ENCODE measurements at regions not wholly inside any gene's neighbourhood (a gene's known extent, or its start where the extent isn't known, plus 50 kb on each side); places are given as distances from the start of the nearest gene placed in this dataset.

DNA sequence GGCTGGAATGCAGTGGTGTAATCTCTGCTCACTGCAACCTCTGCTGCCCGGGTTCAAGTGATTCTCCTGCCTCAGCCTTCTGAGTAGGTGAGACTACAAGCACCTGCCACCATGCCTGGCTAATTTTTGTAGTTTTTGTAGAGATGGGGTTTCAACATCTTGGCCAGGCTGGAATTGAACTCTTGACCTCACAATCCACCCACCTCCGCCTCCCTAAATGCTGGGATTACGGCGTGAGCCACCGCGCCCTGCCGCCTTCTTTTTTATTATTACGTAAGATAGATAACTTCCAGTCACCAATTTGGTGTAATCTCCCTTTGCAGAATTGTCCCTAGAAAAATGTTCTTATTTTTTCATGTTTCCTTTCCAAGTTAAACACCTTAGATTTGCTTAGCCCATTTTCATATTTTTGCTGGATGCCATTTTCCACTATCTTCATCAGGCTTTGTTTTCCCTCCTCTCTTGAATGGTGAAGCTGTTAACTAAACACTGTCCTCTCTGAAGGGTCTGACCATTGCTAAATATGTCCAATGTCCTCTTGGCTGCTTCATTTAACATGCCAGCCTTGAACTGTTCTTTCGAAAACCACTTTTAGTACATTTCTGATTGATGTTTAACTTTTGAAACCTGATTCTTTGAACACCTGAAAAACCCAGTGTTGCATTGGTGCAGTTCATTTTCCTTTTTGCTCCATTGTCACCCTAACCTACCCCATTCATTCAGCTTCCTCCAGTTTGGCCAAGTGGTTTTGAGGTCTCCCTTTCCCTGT lies 135.1 kb upstream of the PIK3R1 start:
- Mint-ChIP-seq H3K9me3 (peaks cover 2% of the 10 kb centered on the region), H3K36me3 (ENCODE audit: low read depth) (no peaks in the 10 kb centered on the region), H3K27me3 (peaks cover 6% of the 10 kb centered on the region), H3K4me1 (ENCODE audit: low read depth) (no peaks in the 10 kb centered on the region), H3K27ac (no peak overlapping the region), H3K4me3 (no peak overlapping the region)
- ATAC-seq (ENCODE audit: poor library complexity) (no peak), DNase-seq (no peak)
- Histone ChIP-seq H3K27ac (ENCODE audit: low read depth in 1 of 2, low read length in 2 of 2) (no peak overlapping the region), H3K9me3 (ENCODE audit: control insufficient read depth in 1 of 2, insufficient read depth in 1 of 2, low read length in 2 of 2) (no peaks in the 10 kb centered on the region), H3K4me1 (ENCODE audit: insufficient read depth, low read length) (no peaks in the 10 kb centered on the region), H3K27me3 (ENCODE audit: control insufficient read depth in 1 of 2, insufficient read depth in 2 of 2, low read length in 2 of 2) (no peaks in the 10 kb centered on the region), H3K4me3 (ENCODE audit: low read length) (no peak overlapping the region), H3K36me3 (ENCODE audit: insufficient read depth, low read length) (no peaks in the 10 kb centered on the region)
- TF ChIP-seq, protein P1, sequence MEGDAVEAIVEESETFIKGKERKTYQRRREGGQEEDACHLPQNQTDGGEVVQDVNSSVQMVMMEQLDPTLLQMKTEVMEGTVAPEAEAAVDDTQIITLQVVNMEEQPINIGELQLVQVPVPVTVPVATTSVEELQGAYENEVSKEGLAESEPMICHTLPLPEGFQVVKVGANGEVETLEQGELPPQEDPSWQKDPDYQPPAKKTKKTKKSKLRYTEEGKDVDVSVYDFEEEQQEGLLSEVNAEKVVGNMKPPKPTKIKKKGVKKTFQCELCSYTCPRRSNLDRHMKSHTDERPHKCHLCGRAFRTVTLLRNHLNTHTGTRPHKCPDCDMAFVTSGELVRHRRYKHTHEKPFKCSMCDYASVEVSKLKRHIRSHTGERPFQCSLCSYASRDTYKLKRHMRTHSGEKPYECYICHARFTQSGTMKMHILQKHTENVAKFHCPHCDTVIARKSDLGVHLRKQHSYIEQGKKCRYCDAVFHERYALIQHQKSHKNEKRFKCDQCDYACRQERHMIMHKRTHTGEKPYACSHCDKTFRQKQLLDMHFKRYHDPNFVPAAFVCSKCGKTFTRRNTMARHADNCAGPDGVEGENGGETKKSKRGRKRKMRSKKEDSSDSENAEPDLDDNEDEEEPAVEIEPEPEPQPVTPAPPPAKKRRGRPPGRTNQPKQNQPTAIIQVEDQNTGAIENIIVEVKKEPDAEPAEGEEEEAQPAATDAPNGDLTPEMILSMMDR (IDR thresholded peaks at IDR 0.05) = no peak
- ChIA-PET POLR2A (no interaction called here), CTCF (interaction anchor here (0.7 to 1.0 kb wide), 2 partner anchors 8 to 11 kb away, joined by 3 to 5 read pairs; no protein-coding TSS in a partner anchor)
- intact Hi-C loops (cut with DNase I, micrococcal nuclease) = no loop called here

DNA sequence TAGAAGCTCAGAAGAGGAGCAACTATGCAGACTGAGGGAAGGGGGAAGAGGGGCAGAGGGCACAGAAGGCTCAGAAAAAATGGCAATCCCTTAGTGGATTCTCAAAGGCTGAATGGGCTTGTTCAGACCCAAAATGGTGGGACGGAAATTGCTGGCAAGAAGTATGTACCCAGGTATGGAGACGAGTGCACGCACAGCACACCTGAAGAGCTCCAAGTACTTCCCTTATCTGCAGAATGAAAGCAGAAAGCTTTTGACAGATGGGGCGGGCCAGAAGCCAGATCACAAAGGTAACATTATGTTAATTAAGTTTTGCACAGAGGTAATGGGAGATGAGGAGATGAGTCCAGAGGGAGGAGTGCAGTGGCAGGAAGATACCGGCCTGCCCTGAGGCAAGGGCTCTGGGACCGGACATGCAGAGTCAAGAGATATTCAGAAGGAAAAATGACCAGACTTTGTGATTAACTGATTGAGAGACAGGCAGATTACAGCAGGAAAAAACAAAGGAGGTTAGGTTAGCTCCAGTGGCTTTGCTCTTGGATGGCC lies 138.1 kb upstream of the PIK3R1 start:
- Histone ChIP-seq H3K27me3 (ENCODE audit: control insufficient read depth in 1 of 2, insufficient read depth in 2 of 2, low read length in 2 of 2) (no peaks in the 10 kb centered on the region), H3K9me3 (ENCODE audit: control insufficient read depth in 1 of 2, insufficient read depth in 1 of 2, low read length in 2 of 2) (no peaks in the 10 kb centered on the region), H3K4me3 (ENCODE audit: low read length) (no peak overlapping the region), H3K36me3 (ENCODE audit: insufficient read depth, low read length) (no peaks in the 10 kb centered on the region), H3K27ac (ENCODE audit: low read depth in 1 of 2, low read length in 2 of 2) (no peak overlapping the region), H3K4me1 (ENCODE audit: insufficient read depth, low read length) (no peaks in the 10 kb centered on the region)
- H3K4me3 Mint-ChIP-seq = no peak overlapping the region
- DNase-seq = no peak
- no peaks in the 10 kb centered on the region for H3K4me1 Mint-ChIP-seq (ENCODE audit: low read depth)
- POLR2A ChIA-PET = no interaction called here
- ATAC-seq (ENCODE audit: poor library complexity) = no peak
- CTCF ChIA-PET = no interaction called here
- no peaks in the 10 kb centered on the region for H3K27me3 Mint-ChIP-seq
- no peaks in the 10 kb centered on the region for H3K36me3 Mint-ChIP-seq (ENCODE audit: low read depth)
- H3K27ac Mint-ChIP-seq = no peak overlapping the region
- intact Hi-C loops (cut with DNase I, micrococcal nuclease) = no loop called here
- no peaks in the 10 kb centered on the region for H3K9me3 Mint-ChIP-seq
- TF ChIP-seq, protein P1 (IDR thresholded peaks at IDR 0.05) = no peak

DNA sequence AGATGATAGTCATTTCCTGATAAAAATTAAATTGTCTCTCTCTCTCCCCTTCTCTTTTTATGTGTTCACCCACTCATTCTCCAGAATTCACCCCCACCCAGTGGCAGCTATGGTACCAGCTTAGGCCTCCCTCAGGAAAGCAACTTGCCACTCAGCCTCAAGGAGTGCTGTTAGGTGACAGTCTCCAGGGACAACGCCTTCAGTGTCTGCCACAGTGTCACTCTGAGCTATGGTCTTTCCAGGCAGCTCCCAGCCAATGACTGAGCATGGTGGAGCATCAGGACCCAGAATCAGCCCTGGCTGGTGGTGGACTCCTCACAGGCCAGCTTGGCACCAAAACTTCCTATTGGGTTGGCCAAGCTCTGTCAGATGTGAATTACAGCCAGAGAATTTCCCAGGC lies 140.9 kb upstream of the PIK3R1 start:
- Histone ChIP-seq H3K4me1 (ENCODE audit: insufficient read depth, low read length) (no peaks in the 10 kb centered on the region), H3K9me3 (ENCODE audit: control insufficient read depth in 1 of 2, insufficient read depth in 1 of 2, low read length in 2 of 2) (no peaks in the 10 kb centered on the region), H3K27me3 (ENCODE audit: control insufficient read depth in 1 of 2, insufficient read depth in 2 of 2, low read length in 2 of 2) (no peaks in the 10 kb centered on the region), H3K36me3 (ENCODE audit: insufficient read depth, low read length) (no peaks in the 10 kb centered on the region), H3K27ac (ENCODE audit: low read depth in 1 of 2, low read length in 2 of 2) (no peak overlapping the region), H3K4me3 (ENCODE audit: low read length) (no peak overlapping the region)
- Mint-ChIP-seq H3K4me1 (ENCODE audit: low read depth) (no peaks in the 10 kb centered on the region), H3K36me3 (ENCODE audit: low read depth) (no peaks in the 10 kb centered on the region), H3K9me3 (no peaks in the 10 kb centered on the region), H3K27me3 (no peaks in the 10 kb centered on the region), H3K27ac (no peak overlapping the region), H3K4me3 (no peak overlapping the region)
- ChIA-PET CTCF (interaction anchor here (0.6 kb wide), 1 partner anchor 37 kb away, joined by 3 read pairs; no protein-coding TSS in a partner anchor), POLR2A (no interaction called here)
- TF ChIP-seq, protein P1 (IDR thresholded peaks at IDR 0.05) = no peak
- DNase-seq (no peak), ATAC-seq (ENCODE audit: poor library complexity) (no peak)
- intact Hi-C loops (cut with DNase I, micrococcal nuclease) = no loop called here

All from CD4-positive, alpha-beta T cell (primary cell).